ENCODE measurements at regions not wholly inside any gene's neighbourhood (a gene's known extent, or its start where the extent isn't known, plus 50 kb on each side); places are given as distances from the start of the nearest gene placed in this dataset.

GRCh38 chr5:162325143-162325727, 257.7 kb downstream of the GABRG2 start:
- DNase-seq, result no peak

- no peak for DNase-seq
Observed at GRCh38 chr5:162334944-162335343, 267.4 kb downstream of the GABRG2 start.

GRCh38 chr5:162360373-162360931, 292.9 kb downstream of the GABRG2 start:
- no peak for DNase-seq

- no peak for DNase-seq
Observed at GRCh38 chr5:162372256-162372655, 304.7 kb downstream of the GABRG2 start.

- DNase-seq, result no peak
Observed at GRCh38 chr5:162377895-162378294, 310.3 kb downstream of the GABRG2 start.

DNA sequence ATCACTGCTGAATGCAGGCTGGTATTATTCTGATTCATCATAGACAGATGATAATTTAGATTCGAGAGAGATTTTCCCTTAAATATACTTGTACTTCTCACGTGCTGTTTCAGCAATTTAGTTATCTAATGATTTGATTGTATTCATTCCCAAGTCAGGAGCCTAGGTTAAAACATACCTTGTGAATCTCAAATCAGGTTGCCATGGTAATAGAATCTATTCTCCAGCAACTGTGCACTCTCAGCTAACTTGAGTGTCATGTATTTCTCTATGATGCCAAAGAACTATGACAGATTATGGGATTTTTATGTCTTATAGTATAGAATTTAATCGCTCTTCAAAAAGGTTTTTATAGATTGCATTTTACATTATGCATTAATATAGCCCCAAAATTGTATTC, 315.3 kb downstream of the GABRG2 start:
- no peak for DNase-seq

DNA sequence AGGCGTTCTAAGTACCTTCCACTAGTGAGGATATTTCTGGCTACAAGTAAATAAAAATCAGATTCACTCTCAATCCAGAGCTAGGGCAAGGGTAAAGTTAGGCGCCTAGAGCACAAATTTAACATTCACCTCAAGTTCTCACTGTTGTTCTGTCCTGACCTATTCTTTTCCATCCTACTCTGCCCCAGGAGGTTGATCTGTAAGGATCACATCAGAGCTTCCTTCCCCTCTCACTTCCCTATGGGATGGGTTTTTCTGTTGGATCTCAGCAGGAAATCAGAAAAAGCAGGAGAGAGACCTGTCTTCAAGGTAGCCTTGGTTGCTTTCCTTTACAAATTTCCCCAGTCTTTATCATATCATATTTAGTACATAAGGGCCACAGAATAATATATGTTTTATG, 316.7 kb downstream of the GABRG2 start:
- no peak for DNase-seq

DNA sequence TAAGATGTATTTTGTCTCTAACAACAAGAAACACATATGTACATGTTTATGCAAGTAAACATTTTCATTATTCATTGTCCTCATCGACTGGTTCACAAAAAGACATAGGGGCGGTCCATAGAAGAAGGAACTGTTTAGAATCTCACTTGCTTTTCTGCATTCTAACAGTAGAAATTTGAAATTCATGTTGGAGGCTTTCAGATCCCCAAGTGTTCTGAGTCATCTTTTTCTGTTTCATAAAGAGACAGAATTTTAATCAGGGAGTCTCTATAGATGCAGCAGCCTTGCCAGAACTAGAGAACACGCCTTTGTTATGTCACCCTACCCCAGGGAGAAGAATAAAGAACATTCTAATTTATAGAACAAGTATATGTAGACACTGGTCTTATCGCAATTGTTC, 324.3 kb downstream of the GABRG2 start:
- DNase-seq, result no peak

- no peak for DNase-seq
Observed at GRCh38 chr5:162392336-162392735, 324.8 kb downstream of the GABRG2 start.

- no peak for DNase-seq
Observed at GRCh38 chr5:162393534-162393933, 326.0 kb downstream of the GABRG2 start.

DNA sequence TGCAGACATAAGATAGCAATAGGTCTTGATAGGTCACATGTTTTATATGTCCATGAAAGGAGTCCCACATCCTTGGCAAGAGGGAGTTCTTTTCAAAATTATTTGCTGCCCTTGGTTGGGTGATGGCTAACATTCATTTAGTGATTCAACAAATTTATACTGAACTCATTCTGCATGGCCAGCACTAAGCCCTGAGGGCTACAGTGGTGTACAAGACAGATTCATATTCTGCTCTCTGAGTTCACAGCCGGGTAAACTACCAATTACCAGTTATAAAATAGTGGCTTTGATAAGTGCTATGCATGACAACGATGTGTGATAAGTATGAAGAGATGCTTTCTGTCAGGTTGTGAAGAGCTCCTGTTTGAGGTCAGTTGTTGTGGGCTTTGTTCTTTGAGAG, 340.0 kb downstream of the GABRG2 start:
- no peak for DNase-seq

DNA sequence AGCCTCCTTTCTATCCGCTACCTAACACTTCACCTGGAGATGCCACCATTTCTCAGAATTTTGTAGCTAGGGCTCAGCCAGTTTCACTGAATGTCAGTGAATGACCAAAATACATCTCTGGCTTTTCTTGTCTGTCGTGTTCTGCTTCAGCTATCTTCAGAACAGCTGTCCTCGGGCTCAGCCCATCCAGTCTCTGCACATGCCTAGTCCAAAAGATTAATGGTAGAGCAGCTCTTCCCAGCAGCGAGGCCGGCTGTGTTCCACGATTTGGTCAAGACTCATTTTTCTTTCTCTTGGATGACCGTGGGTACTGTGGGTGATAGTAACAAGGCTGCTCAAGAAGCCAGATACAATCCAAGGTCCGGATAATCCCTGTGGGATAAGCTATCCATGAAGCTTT, 342.8 kb downstream of the GABRG2 start:
- no peak for DNase-seq

DNA sequence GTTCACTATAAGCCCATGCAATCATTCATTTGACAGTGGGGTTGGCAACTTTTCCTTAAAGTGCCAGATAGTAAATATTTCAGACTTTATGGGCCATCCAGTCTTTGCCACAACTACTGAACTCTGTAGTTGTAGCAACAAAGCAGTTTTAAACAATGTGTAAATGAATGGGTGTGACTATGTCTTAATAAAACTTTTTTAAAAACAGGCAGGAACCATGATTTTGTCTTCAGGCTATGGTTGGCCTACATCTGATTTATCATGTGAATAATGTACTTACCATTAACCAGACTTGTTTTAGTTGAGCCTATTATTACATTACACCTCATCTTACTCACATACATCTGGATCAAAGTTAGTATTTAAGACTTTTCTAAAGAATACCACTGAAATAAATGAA, 361.6 kb downstream of the GABRG2 start:
- no peak for DNase-seq

DNA sequence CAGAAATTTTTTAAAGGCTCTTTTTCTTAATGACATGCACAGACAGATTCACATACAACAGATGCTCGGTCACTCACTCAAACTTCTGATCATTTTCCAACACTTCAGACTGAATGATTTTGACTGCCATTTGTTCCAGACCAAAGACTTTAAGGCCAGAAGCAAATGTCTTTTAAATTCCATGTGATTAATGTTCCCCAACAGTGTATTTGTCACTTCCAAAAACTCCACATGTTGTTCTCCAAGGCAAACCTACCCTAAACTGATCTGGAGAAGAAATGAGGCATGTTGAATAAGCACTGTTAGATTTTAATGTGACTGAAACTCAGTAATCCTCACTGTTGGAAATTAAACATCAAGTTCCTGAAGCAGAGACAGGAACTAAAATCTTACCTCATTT, 366.7 kb downstream of the GABRG2 start:
- DNase-seq, result no peak

- DNase-seq, result no peak
Observed at GRCh38 chr5:162436055-162436454, 368.5 kb downstream of the GABRG2 start.

DNA sequence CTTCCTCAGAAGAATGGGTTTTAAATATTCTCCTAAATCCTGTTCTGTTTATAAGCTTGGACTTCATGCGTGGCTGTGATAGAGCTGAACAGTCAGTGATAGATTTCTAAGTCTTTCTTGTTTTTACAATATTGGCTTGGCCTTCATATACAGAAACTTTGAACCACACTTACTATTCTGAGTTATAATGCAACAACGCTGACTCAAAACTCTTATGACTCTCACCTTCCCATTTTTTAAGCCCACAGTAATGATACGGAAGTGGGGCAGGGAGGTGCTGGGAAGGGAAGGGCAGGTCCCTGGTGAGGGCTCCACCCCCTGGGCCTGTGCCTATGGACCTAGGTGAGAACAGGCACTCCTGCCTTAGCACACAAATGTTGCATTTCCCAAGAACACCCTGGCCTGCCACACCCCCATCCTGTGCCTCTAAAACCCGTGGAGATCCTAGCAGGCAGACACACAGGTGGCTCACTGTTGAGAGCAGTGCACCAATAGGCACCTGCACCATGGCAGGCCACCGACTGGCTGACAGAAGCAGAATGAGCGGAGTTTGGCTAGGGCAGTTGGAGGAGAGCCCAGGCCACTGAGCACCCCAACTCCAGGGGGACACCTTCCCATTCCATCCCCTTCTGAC, 376.7 kb downstream of the GABRG2 start:
- no peak for DNase-seq

DNA sequence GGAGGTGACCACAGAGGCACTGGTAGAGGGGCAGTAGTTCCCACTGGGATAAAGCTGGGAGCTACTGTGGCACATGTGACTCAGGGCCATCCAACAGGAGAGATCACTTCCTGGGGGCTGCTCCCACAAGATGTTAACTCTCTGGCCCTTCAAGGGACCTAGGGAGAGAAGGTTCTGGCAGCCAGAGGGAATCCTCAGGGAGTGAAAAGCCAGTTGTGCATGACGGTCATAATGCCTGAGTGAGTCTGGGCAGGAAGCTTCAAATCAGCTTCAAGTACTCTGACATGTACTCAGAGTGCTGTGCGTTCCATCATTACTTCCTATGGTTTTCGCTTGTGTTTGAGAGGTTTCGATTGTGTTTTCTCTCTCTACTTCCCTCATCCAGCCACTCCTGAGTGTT, 388.5 kb downstream of the GABRG2 start:
- no peak for DNase-seq

DNA sequence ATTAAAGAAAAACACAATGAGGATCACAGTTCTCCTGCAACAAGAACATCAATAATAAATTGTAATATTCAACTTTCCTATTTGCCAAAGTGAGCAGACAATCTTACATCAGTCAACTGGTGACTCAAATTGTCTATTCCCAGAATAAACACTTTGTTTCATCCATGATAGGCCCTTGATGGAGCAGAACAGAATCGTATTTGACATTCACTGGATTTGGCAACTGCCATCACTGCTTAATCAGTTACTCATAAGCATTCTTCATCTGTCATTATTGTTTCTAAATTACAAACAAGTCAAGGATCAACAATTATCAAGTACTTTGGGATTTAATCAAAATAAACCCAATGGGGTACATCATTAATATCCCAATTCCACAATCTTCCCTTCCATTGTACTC, 398.4 kb downstream of the GABRG2 start:
- no peak for DNase-seq

DNA sequence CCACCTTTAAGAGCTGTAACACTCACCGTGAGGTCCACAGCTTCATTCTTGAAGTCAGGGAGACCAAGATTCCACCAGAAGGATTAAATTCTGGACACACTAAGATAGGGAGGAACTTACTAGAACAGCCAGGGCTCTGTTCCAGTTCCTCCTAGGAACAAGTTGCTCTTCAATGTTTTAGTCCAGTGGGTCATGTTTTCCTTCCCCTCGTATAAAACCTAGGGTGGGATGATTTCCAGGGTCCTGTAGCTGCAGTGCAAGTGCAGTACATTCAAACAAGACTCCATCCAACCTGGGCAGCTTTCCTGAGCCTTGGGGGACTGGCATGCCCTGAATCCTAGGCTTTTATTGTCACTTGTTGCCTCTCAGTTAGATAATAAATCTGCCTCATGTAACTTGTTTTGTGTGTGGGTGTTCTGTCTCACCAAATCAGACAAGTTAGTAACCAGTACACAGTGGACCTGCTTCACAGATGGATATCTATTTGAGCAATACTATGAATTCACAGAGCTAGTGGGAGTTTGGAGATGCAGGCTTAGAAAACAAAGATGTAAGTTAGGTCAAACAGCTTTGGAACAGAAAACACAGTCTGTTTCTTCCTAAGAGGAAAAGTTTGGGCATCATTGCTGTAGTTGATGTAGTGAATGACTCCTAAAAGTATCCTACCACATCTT, 405.6 kb downstream of the GABRG2 start:
- DNase-seq, result no peak

GRCh38 chr5:162474239-162474638, 406.7 kb downstream of the GABRG2 start:
- no peak for DNase-seq

- no peak for DNase-seq
Observed at GRCh38 chr5:162484095-162484494, 416.5 kb downstream of the GABRG2 start.

- no peak for DNase-seq
Observed at GRCh38 chr5:162484986-162485385, 417.4 kb downstream of the GABRG2 start.

DNA sequence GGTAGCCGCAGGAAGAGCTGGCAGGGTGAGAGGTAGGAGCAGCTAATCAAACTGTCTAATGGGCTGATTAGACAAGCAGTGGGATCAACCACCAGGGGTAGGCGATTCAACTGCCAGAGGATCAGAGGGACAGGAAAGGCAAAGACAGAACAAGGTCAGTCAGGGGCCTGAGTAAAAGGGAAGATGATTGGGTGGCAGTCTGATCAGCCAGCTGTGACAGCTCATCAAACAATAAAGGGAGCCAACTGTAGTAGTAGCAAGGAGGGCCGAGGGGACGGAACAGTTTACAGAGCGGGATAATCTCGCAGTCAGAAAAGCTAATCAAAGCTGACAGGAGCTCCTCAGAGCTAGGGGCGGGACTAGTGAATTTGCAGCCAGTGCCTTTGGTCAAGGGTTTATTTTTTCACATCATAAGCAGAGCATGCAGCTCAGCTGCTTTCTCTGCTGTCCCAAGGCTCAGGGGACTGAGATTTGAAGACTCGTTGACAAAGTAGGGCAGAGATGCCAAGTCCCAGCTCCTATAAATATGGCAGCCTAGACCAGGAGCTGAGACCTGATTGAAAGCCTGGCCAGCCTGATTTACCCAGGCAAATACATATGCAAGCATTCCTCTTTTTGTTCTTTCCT, 418.2 kb downstream of the GABRG2 start:
- no peak for DNase-seq

All from CD4-positive, alpha-beta T cell treated with Interleukin-12 subunit alpha and Interleukin-12 subunit beta, for 1 hour (primary cell).